Ectodermal cell (in vitro differentiated cells): ENCODE measurements at regions not wholly inside any gene's neighbourhood (a gene's known extent, or its start where the extent isn't known, plus 50 kb on each side); places are given as distances from the start of the nearest gene placed in this dataset.

ENCODE experiments used
- H3K27ac ChIP-seq: 2 replicates; pipeline ENCODE4 v1.7.0; 2013; ENCODE audit warnings: mild to moderate bottlenecking, low read depth, low read length; ENCODE audit not compliant: insufficient read depth, poor library complexity, severe bottlenecking
- H3K27me3 ChIP-seq: 2 replicates; pipeline ENCODE4 v1.7.0; 2013; ENCODE audit warnings: mild to moderate bottlenecking, low read length; ENCODE audit not compliant: insufficient read depth, control insufficient read depth, poor library complexity, severe bottlenecking
- H3K36me3 ChIP-seq: one replicate; pipeline ENCODE4 v1.7.0; 2013; ENCODE audit warnings: low read length; ENCODE audit not compliant: control insufficient read depth, insufficient read depth
- H3K4me1 ChIP-seq: one replicate; pipeline ENCODE4 v1.7.0; 2013; ENCODE audit warnings: low read length; ENCODE audit not compliant: control insufficient read depth, insufficient read depth
- H3K4me3 ChIP-seq: 2 replicates; pipeline ENCODE4 v1.7.0; 2013; ENCODE audit warnings: low read depth, low read length, control low read depth; ENCODE audit not compliant: insufficient read depth
- H3K9me3 ChIP-seq: 2 replicates; pipeline ENCODE4 v1.7.0; 2013; ENCODE audit warnings: mild to moderate bottlenecking, low read length, moderate library complexity; ENCODE audit not compliant: control insufficient read depth
- WGBS, 2 experiments: methylation state at CpG; one replicate each; pipeline ENCODE4 v1.1.7; 2013; ENCODE audit warnings: missing lambda C conversion rate in 2 of 2; 5-methylcytosine and 5-hydroxymethylcytosine counted together

DNA sequence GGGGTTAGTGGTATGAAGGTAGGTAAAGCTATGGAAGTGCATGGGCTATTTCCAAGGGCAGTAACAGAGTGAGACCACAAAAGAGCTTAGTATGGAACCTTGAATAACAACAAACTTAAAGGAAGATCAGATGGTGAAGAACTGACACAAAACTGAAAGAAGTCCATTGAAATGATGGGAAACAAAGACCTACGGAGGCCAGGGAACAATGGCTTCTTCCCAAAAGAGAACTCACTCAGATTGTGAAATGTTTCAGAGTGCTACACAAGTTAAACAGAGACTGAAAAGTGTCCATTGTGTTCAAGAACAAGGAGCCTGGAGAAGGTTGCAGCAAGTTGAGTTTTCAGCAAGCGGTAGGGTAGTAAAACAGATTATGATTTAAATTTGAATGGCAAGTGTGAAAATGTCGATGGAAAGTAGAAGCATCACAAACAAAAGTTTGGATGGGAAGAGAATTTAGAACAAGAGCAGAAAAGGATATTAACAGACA lies 700.0 kb upstream of the NXPH2 start:
- Histone ChIP-seq H3K4me1 (peaks cover 6% of the 10 kb centered on the region), H3K9me3 (no peaks in the 10 kb centered on the region), H3K36me3 (no peaks in the 10 kb centered on the region), H3K4me3 (no peak overlapping the region), H3K27ac (no peak overlapping the region), H3K27me3 (no peaks in the 10 kb centered on the region)
- WGBS, 2 experiments = 59% methylated on average over 3 of the region's 3 CpGs

DNA sequence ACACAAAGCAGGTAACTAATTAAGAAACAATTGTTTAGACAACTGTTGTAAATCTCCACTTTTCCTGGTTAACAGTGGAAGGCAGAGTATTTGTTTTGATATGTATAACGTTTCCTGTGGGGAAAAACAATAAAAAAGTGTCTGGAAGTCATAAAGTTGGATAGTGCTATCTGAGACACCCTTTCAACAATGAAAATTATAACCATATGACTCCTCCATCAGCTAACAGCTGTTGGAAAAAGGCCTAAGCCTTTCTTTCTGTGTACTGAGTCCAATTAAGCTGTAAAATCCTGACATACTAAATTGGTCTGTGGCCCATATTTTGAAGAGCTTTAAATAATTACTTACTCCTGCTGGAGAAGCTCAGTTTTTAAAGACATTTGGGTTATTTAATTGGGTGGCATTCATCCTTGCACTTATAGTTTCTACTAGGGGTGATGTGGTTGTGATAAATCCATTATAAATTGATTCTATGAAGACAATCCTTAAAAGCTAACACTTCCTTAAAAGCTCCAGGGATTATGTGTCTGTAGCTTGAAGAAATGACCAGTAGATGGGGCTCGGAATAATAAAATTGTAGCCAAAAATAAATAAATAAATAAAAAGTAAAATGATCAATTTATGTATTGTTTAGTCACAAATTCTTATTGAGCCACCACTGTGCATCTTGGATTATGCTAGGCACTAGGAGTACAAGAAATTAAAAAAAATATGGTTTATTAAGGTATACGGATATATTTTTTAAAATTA lies 698.1 kb upstream of the NXPH2 start:
- H3K4me1 ChIP-seq = peaks cover 6% of the 10 kb centered on the region
- no peaks in the 10 kb centered on the region for H3K27me3 ChIP-seq
- no peak overlapping the region for H3K27ac ChIP-seq
- WGBS, 2 experiments = 100% methylated on average over 1 of the region's 3 CpGs
- H3K9me3 ChIP-seq = no peaks in the 10 kb centered on the region
- no peaks in the 10 kb centered on the region for H3K36me3 ChIP-seq
- no peak overlapping the region for H3K4me3 ChIP-seq

DNA sequence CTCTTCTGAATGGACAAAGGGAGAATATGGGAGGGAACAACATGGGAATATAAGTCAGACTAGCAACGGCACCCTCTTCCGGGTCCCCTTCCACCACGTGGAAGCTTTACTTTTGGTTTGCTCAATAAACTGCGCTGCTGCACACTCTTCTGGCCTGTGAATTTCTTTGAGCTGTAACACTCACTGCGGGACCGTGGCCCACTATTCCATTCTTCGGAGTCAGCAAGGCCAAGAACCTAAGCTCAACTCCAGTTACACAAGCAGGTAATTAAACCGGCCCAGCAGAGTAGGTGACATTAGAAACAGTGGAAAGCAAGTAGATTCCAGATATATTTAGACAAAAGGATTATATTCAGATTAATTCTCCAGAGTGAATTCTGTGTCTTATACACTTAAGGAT lies 697.4 kb upstream of the NXPH2 start:
- Histone ChIP-seq H3K27ac (no peak overlapping the region), H3K36me3 (no peaks in the 10 kb centered on the region), H3K4me1 (peaks cover 6% of the 10 kb centered on the region), H3K27me3 (no peaks in the 10 kb centered on the region), H3K4me3 (no peak overlapping the region), H3K9me3 (no peaks in the 10 kb centered on the region)
- 96% methylated on average over 7 to 8 of the region's 8 CpGs for WGBS, 2 experiments

DNA sequence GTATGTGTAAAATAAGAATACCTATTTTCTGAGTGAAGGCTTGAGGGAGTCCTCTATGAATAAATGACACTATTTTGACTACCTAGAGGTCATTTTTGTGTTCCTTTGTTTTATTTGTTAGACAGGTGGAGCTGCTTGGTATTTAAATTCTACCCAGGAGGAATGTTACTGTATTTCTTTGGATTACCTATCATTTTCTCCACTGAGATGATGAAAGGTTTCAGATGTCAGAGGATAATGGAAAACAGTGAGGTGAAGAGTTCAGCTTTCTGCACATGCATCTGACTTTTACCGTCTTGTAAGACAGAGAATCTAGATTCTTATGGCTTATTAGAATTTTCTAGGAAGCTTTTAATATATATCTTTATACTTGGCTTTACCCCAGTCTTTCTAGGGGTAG lies 689.8 kb upstream of the NXPH2 start:
- H3K27me3 ChIP-seq = no peaks in the 10 kb centered on the region
- WGBS, 2 experiments = 88 to 100% methylated on average over 1 of the region's 1 CpG
- no peak overlapping the region for H3K27ac ChIP-seq
- no peaks in the 10 kb centered on the region for H3K36me3 ChIP-seq
- no peaks in the 10 kb centered on the region for H3K9me3 ChIP-seq
- H3K4me1 ChIP-seq = peaks cover 3% of the 10 kb centered on the region
- H3K4me3 ChIP-seq = no peak overlapping the region

DNA sequence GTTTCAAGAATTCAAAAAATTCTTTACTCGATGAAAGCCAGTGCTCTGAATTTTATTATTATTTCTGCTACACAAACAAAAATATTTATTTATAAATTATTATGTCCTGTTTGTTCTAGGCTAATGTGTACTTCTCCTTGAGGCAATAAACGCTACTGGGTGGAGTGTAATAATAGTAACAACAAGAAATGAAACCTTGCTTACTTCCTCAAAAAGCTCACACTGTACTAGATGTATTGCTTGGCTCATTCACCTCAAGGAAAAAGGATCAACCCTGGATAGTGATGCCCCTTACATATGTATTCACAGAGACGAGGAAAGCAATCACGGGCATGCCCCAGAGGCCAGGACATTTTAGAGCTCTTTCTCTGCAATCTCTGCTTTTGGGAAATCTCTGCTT lies 685.6 kb upstream of the NXPH2 start:
- WGBS, 2 experiments = 84 to 90% methylated on average over 2 to 4 of the region's 4 CpGs
- Histone ChIP-seq H3K27ac (no peak overlapping the region), H3K27me3 (no peaks in the 10 kb centered on the region), H3K36me3 (no peaks in the 10 kb centered on the region), H3K4me3 (no peak overlapping the region), H3K9me3 (no peaks in the 10 kb centered on the region), H3K4me1 (peaks cover under 1% of the 10 kb centered on the region)

DNA sequence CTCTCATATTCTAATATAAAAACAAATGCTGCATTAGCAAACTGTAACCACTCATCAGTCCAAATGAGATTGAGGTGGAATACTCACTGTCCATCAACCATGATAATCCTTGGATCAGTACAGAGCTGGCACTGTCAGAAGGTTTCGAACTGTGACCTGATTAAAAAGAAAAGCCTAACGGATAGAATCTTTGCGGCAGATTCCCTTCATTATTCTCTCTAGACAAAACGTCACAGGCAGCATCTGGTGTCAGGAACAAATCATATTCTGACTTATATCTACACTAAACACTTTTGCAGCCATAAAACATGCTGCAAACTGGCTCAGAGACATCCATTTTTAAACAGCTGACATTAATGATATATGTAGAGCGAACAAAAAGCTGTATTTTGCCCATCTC lies 677.7 kb upstream of the NXPH2 start:
- 91 to 97% methylated on average over 5 of the region's 5 CpGs for WGBS, 2 experiments
- no peaks in the 10 kb centered on the region for H3K27me3 ChIP-seq
- H3K4me3 ChIP-seq = no peak overlapping the region

DNA sequence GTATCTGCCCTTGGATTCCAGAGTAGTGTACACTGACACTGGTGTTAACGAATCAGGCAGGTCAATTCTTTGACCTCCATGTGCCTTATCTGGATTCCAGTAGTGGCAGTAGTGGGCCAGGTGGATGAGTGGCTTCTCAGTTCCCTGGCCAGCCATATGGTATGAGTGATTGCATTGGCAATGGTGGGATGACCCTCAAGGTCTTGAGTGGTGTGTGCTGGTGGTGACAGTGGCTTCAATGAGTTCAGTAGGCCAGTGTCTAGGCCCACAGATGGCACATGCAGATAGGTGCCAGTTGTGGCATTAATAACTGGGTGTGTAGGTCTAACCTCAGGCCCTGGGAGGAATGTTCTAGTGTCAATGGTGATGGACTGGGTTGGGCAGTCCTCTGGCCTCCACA lies 674.1 kb upstream of the NXPH2 start:
- Histone ChIP-seq H3K4me1 (no peaks in the 10 kb centered on the region), H3K9me3 (no peaks in the 10 kb centered on the region), H3K36me3 (no peaks in the 10 kb centered on the region), H3K27ac (no peak overlapping the region), H3K4me3 (no peak overlapping the region), H3K27me3 (no peaks in the 10 kb centered on the region)
- WGBS, 2 experiments = 100% methylated on average over 1 of the region's 1 CpG

More for the DNA sequence above, 677.7 kb upstream of the NXPH2 start:
- H3K27ac ChIP-seq = no peak overlapping the region
- no peaks in the 10 kb centered on the region for H3K4me1 ChIP-seq
- no peaks in the 10 kb centered on the region for H3K9me3 ChIP-seq
- H3K36me3 ChIP-seq = no peaks in the 10 kb centered on the region

DNA sequence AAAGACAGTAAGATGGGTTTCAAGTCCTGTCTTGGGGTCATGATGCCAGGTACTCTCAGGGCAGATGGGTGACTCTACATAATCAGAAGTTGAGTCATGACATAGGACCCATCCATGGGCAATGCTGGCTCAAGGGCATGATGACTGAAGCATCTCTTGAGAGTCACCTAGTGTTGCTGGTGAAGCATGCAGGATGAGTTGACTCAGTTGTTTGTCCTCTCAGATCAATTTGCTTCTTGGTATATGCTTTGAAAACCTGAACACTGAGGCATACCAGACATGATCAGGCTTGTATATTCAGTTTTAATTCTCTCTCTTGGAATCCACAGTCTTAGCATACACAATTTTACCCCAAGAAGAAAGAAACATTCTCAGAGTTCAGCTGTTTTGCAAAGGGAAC lies 658.9 kb upstream of the NXPH2 start:
- no peak overlapping the region for H3K27ac ChIP-seq
- H3K36me3 ChIP-seq = no peaks in the 10 kb centered on the region
- H3K9me3 ChIP-seq = no peaks in the 10 kb centered on the region
- H3K4me3 ChIP-seq = no peak overlapping the region
- no peaks in the 10 kb centered on the region for H3K27me3 ChIP-seq
- no peaks in the 10 kb centered on the region for H3K4me1 ChIP-seq

DNA sequence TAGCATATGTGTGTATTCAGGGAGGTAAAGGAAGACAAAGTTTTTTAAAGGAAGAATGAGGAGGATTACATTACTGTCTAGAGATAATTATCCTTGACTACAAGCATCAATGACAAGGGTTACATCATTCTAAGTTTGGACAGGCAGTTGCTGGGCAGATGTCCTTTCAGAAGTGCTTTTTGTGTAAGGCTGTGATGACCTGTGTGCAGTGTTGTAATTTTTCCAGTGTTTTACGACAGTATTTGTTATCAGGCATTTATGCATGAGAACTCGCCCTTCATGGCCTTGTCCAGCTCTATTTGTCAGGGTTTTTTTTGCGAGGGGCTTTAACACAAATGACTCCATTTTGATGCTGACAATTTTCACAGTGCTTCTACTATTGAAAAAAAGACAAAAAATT lies 658.3 kb upstream of the NXPH2 start:
- Histone ChIP-seq H3K27me3 (no peaks in the 10 kb centered on the region), H3K4me1 (no peaks in the 10 kb centered on the region), H3K4me3 (no peak overlapping the region), H3K36me3 (no peaks in the 10 kb centered on the region), H3K9me3 (no peaks in the 10 kb centered on the region), H3K27ac (no peak overlapping the region)
- 88 to 94% methylated on average over 3 of the region's 3 CpGs for WGBS, 2 experiments

DNA sequence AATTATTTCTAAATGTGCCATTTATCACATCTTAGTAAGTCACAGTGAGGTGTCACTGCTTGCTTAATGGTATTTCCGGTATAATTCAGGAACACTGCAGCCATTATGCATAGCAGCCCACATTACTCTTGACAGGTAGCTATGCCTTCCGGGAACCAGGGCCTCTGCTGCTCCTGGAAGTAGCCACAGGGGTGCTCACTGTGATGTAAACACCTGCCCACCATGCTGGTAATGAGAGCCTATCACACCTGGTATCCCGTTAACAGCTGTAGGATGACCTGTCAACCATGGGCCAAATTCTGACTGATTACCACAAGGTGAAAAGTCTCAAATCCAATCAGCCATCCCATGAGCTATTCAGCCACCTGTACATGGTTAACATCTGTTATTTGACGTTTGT lies 647.0 kb upstream of the NXPH2 start:
- H3K4me3 ChIP-seq = no peak overlapping the region
- WGBS, 2 experiments = 87 to 93% methylated on average over 3 of the region's 4 CpGs
- no peaks in the 10 kb centered on the region for H3K4me1 ChIP-seq
- H3K36me3 ChIP-seq = no peaks in the 10 kb centered on the region
- no peak overlapping the region for H3K27ac ChIP-seq
- no peaks in the 10 kb centered on the region for H3K9me3 ChIP-seq
- H3K27me3 ChIP-seq = no peaks in the 10 kb centered on the region

DNA sequence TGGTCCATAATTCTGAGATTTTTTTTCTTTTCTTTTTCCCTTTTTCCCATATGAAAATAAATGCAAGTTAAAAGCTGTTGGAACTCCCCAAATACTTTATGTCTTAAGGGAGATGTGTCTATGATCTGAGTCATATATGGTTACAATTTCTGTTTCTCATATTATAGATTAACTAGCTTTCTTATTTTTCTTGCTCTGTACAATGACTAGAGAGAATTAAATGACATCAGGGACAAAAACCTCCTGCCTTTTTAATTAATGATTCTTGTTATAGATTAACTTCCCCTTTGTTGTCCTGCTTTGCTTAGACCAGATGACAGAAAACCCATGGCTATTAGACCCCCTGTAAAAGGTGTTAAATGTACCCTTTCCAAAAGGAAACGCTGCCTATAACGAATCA lies 643.9 kb upstream of the NXPH2 start:
- Histone ChIP-seq H3K36me3 (no peaks in the 10 kb centered on the region), H3K27me3 (no peaks in the 10 kb centered on the region), H3K9me3 (no peaks in the 10 kb centered on the region), H3K27ac (no peak overlapping the region), H3K4me1 (no peaks in the 10 kb centered on the region), H3K4me3 (no peak overlapping the region)
- 93 to 100% methylated on average over 2 of the region's 2 CpGs for WGBS, 2 experiments
